ENCODE measurements at regions not wholly inside any gene's neighbourhood (a gene's known extent, or its start where the extent isn't known, plus 50 kb on each side); places are given as distances from the start of the nearest gene placed in this dataset.
"Not testable (repeated sequence)": the region's sequence is repeated elsewhere in the genome, so short reads cannot be mapped to it uniquely, and the experiment has no call there.

- H2AK5ac ChIP-seq (ENCODE audit: low read depth, low read length); H2BK12ac ChIP-seq (ENCODE audit: low read depth, low read length); CTCF ChIA-PET (ENCODE audit: partially characterized antibody); H3K18ac ChIP-seq (ENCODE audit: extremely low read depth, low read length); H3K36me3 ChIP-seq (ENCODE audit: control insufficient read depth in 2 of 4, insufficient read depth in 4 of 4, low read length in 3 of 4); H3K27me3 ChIP-seq (replicated peaks in 1 of 4; ENCODE audit: control insufficient read depth in 3 of 4, extremely low read depth in 1 of 4, insufficient read depth in 3 of 4, low read length in 3 of 4); H3K4me1 ChIP-seq (replicated peaks in 1 of 4; ENCODE audit: control insufficient read depth in 3 of 4, insufficient read depth in 4 of 4, low read length in 3 of 4); H4K91ac ChIP-seq (replicated peaks; ENCODE audit: insufficient read length, low read length); H3K9ac ChIP-seq (replicated peaks in 1 of 4; ENCODE audit: extremely low read depth in 1 of 4, low read depth in 3 of 4, low read length in 3 of 4); H3K23ac ChIP-seq (ENCODE audit: insufficient read length); H3K56ac ChIP-seq (replicated peaks; ENCODE audit: insufficient read length, low read depth, low read length); H3K14ac ChIP-seq (ENCODE audit: insufficient read length); H3K4me3 ChIP-seq (ENCODE audit: extremely low read depth in 1 of 4, insufficient read depth in 2 of 4, low read depth in 3 of 4, low read length in 4 of 4); H3K27ac ChIP-seq (ENCODE audit: low read depth, low read length); H3K4ac ChIP-seq (replicated peaks; ENCODE audit: insufficient read length, low read depth, low read length); H4K8ac ChIP-seq (ENCODE audit: extremely low read depth, insufficient read depth, low read length); H3K4me2 ChIP-seq (ENCODE audit: insufficient read depth in 1 of 2, low read depth in 2 of 2, low read length in 2 of 2); H2BK15ac ChIP-seq (ENCODE audit: low read length); H2BK5ac ChIP-seq (ENCODE audit: low read depth, low read length); FAIRE-seq; H3K23me2 ChIP-seq (ENCODE audit: low read depth, low read length); H4K5ac ChIP-seq (ENCODE audit: insufficient read length, low read depth, low read length); H2BK120ac ChIP-seq (replicated peaks; ENCODE audit: low read depth, low read length); H4K20me1 ChIP-seq (replicated peaks in 1 of 2; ENCODE audit: control insufficient read depth in 1 of 2, insufficient read depth in 2 of 2, low read length in 2 of 2); POLR2A ChIA-PET (ENCODE audit: partially characterized antibody); H2BK20ac ChIP-seq (ENCODE audit: low read length); DNase-seq (ENCODE audit: low read depth in 1 of 2, low spot score in 2 of 2); H3K79me1 ChIP-seq (ENCODE audit: low read depth, low read length); H3K79me2 ChIP-seq (ENCODE audit: control insufficient read depth in 1 of 2, insufficient read depth in 2 of 2, low read length in 2 of 2); H2AFZ ChIP-seq (ENCODE audit: low read length): not testable (repeated sequence)
- 78% methylated on average over 7 of the region's 7 CpGs; no CpG with 5 or more reads in 1 of the 2 experiments for WGBS, 2 experiments (ENCODE audit: extremely low coverage in 1 of 2, insufficient coverage in 1 of 2, insufficient read length in 1 of 2, insufficient replicate concordance in 2 of 2, low coverage in 1 of 2, low lambda C conversion rate in 2 of 2, missing lambda C conversion rate in 1 of 2)
- H3K9me3 ChIP-seq (ENCODE audit: insufficient read depth in 2 of 2, low read depth in 1 of 2, low read length in 1 of 2) = peaks cover 74 to 81% of the 10 kb centered on the region in 2 experiments
Measured at GRCh38 chr21:9014243-9014734, 1507.1 kb upstream of the TPTE start.

GRCh38 chr21:9015483-9016197 lies 1505.7 kb upstream of the TPTE start:
- H3K23ac ChIP-seq (ENCODE audit: insufficient read length); CTCF ChIA-PET (ENCODE audit: partially characterized antibody); POLR2A ChIA-PET (ENCODE audit: partially characterized antibody): not testable (repeated sequence)

More at GRCh38 chr21:9015483-9016197, 1505.7 kb upstream of the TPTE start:
- not testable (repeated sequence) for H2AK5ac ChIP-seq (ENCODE audit: low read depth, low read length); H2BK20ac ChIP-seq (ENCODE audit: low read length); H4K91ac ChIP-seq (replicated peaks; ENCODE audit: insufficient read length, low read length); H3K4me1 ChIP-seq (replicated peaks in 1 of 4; ENCODE audit: control insufficient read depth in 3 of 4, insufficient read depth in 4 of 4, low read length in 3 of 4); H3K23me2 ChIP-seq (ENCODE audit: low read depth, low read length); H4K8ac ChIP-seq (ENCODE audit: extremely low read depth, insufficient read depth, low read length); H2BK12ac ChIP-seq (ENCODE audit: low read depth, low read length); H3K14ac ChIP-seq (ENCODE audit: insufficient read length); H3K18ac ChIP-seq (ENCODE audit: extremely low read depth, low read length); FAIRE-seq; H3K79me2 ChIP-seq (ENCODE audit: control insufficient read depth in 1 of 2, insufficient read depth in 2 of 2, low read length in 2 of 2); H3K4me2 ChIP-seq (ENCODE audit: insufficient read depth in 1 of 2, low read depth in 2 of 2, low read length in 2 of 2); H2BK120ac ChIP-seq (replicated peaks; ENCODE audit: low read depth, low read length); H2BK15ac ChIP-seq (ENCODE audit: low read length); H4K5ac ChIP-seq (ENCODE audit: insufficient read length, low read depth, low read length); H3K4ac ChIP-seq (replicated peaks; ENCODE audit: insufficient read length, low read depth, low read length); H3K36me3 ChIP-seq (ENCODE audit: control insufficient read depth in 2 of 4, insufficient read depth in 4 of 4, low read length in 3 of 4); H3K4me3 ChIP-seq (ENCODE audit: extremely low read depth in 1 of 4, insufficient read depth in 2 of 4, low read depth in 3 of 4, low read length in 4 of 4); H2BK5ac ChIP-seq (ENCODE audit: low read depth, low read length); H3K56ac ChIP-seq (replicated peaks; ENCODE audit: insufficient read length, low read depth, low read length); H3K9ac ChIP-seq (replicated peaks in 1 of 4; ENCODE audit: extremely low read depth in 1 of 4, low read depth in 3 of 4, low read length in 3 of 4); H3K79me1 ChIP-seq (ENCODE audit: low read depth, low read length); H2AFZ ChIP-seq (ENCODE audit: low read length); DNase-seq (ENCODE audit: low read depth in 1 of 2, low spot score in 2 of 2); H4K20me1 ChIP-seq (replicated peaks in 1 of 2; ENCODE audit: control insufficient read depth in 1 of 2, insufficient read depth in 2 of 2, low read length in 2 of 2); H3K27me3 ChIP-seq (replicated peaks in 1 of 4; ENCODE audit: control insufficient read depth in 3 of 4, extremely low read depth in 1 of 4, insufficient read depth in 3 of 4, low read length in 3 of 4); H3K27ac ChIP-seq (ENCODE audit: low read depth, low read length)
- WGBS, 2 experiments (ENCODE audit: extremely low coverage in 1 of 2, insufficient coverage in 1 of 2, insufficient read length in 1 of 2, insufficient replicate concordance in 2 of 2, low coverage in 1 of 2, low lambda C conversion rate in 2 of 2, missing lambda C conversion rate in 1 of 2) = 68% methylated on average over 7 of the region's 8 CpGs; no CpG with 5 or more reads in 1 of the 2 experiments
- peaks cover 65 to 75% of the 10 kb centered on the region in 2 experiments for H3K9me3 ChIP-seq (ENCODE audit: insufficient read depth in 2 of 2, low read depth in 1 of 2, low read length in 1 of 2)

Data from H1 (cell line).